CD4-positive, alpha-beta T cell (primary cell): ENCODE measurements at regions not wholly inside any gene's neighbourhood (a gene's known extent, or its start where the extent isn't known, plus 50 kb on each side); places are given as distances from the start of the nearest gene placed in this dataset.
A peak's percentile ranks its signal among the peaks of the same experiment; 100 is the strongest.
"Not testable (repeated sequence)": the region's sequence is repeated elsewhere in the genome, so short reads cannot be mapped to it uniquely, and the experiment has no call there.

Source experiments
- ATAC-seq: fragments of 200-7000 bp; cut with Tn5 transposase; one replicate; pipeline ENCODE4 v1.10.0; 2022; ENCODE audit warnings: mild to moderate bottlenecking; ENCODE audit not compliant: poor library complexity
- CTCF ChIA-PET: fragments of 350-600 bp; sonication (Branson Sonifier 250); formaldehyde crosslinking; loops from one replicate; lab custom pipeline; 2021; ENCODE audit warnings: antibody characterized with exemption, inconsistent platforms; lab: Charles Lee
- POLR2A ChIA-PET: fragments of 350-600 bp; sonication (Branson Sonifier 250); formaldehyde crosslinking; loops from one replicate; lab custom pipeline; 2021; ENCODE audit warnings: antibody characterized with exemption, inconsistent platforms; lab: Charles Lee
- DNase-seq, 14 experiments: peaks; one replicate each; pipeline ENCODE4 v3.0.0-alpha.2; 2013 to 2020; ENCODE audit warnings: mixed read lengths in 2 of 14
- H3K27ac ChIP-seq, 2 donors: one replicate each; pipeline versions ENCODE4 v1.5.1 to v1.7.0; 2013; ENCODE audit warnings: low read length in 2 of 2, low read depth in 1 of 2, mild to moderate bottlenecking in 1 of 2
- H3K27me3 ChIP-seq, 2 experiments: 1 replicate in 1 of 2; 2 replicates in 1 of 2; pipeline versions ENCODE4 v1.6.1 to v1.7.0; 2013; ENCODE audit warnings: low read length in 2 of 2, control low read depth in 1 of 2, mild to moderate bottlenecking in 1 of 2, moderate library complexity in 1 of 2; ENCODE audit not compliant: insufficient read depth in 2 of 2, control insufficient read depth in 1 of 2
- H3K36me3 ChIP-seq: one replicate; pipeline ENCODE4 v1.6.1; 2013; ENCODE audit warnings: low read length, control low read depth; ENCODE audit not compliant: insufficient read depth
- H3K4me1 ChIP-seq: one replicate; pipeline ENCODE4 v1.6.1; 2013; ENCODE audit warnings: low read length, control low read depth; ENCODE audit not compliant: insufficient read depth
- H3K4me3 ChIP-seq: one replicate; pipeline ENCODE4 v1.5.1; 2013; ENCODE audit warnings: mild to moderate bottlenecking, low read length, moderate library complexity
- H3K9me3 ChIP-seq, 2 experiments: 1 replicate in 1 of 2; 2 replicates in 1 of 2; pipeline versions ENCODE4 v1.6.1 to v1.7.0; 2013; ENCODE audit warnings: low read length in 2 of 2, mild to moderate bottlenecking in 2 of 2, control low read depth in 1 of 2, moderate library complexity in 1 of 2; ENCODE audit not compliant: control insufficient read depth in 1 of 2, insufficient read depth in 1 of 2
- H3K27ac Mint-ChIP-seq: one replicate; pipeline ENCODE4 v1.8.0; 2020; ENCODE audit warnings: mixed read lengths
- H3K27me3 Mint-ChIP-seq: one replicate; pipeline ENCODE4 v1.8.0; 2021; ENCODE audit warnings: mixed read lengths
- H3K36me3 Mint-ChIP-seq: one replicate; pipeline ENCODE4 v1.8.0; 2021; ENCODE audit warnings: low read depth, mixed read lengths
- H3K4me1 Mint-ChIP-seq: one replicate; pipeline ENCODE4 v1.8.0; 2021; ENCODE audit warnings: low read depth, mixed read lengths
- H3K4me3 Mint-ChIP-seq: one replicate; pipeline ENCODE4 v1.8.0; 2020; ENCODE audit warnings: mild to moderate bottlenecking, mixed read lengths
- H3K9me3 Mint-ChIP-seq: one replicate; pipeline ENCODE4 v1.8.0; 2020; ENCODE audit warnings: mixed read lengths
- intact Hi-C, 2 experiments: fragments of 100-400 bp; cut with DNase I in 1 of 2; cut with micrococcal nuclease in 1 of 2; formaldehyde crosslinking; loops; one replicate each; pipeline versions ENCODE4 v1.15.1 to v1.9.0; 2023 to 2025; cut with DNase I, micrococcal nuclease

GRCh38 chr11:3516934-3517567, 124.7 kb downstream of the ART5 start:
- H3K4me1 ChIP-seq, result peaks cover 11% of the 10 kb centered on the region
- Mint-ChIP-seq H3K27ac (peak overlapping the region; percentile 52), H3K4me1 (peaks cover 33% of the 10 kb centered on the region)
- H3K36me3 Mint-ChIP-seq, H3K27me3 Mint-ChIP-seq, H3K36me3 ChIP-seq, H3K27me3 ChIP-seq, H3K9me3 ChIP-seq, H3K4me3 ChIP-seq, H3K9me3 Mint-ChIP-seq, H3K4me3 Mint-ChIP-seq, H3K27ac ChIP-seq, DNase-seq, POLR2A ChIA-PET, intact Hi-C loops, CTCF ChIA-PET, ATAC-seq: not testable (repeated sequence)

- H3K9me3 Mint-ChIP-seq, H3K36me3 Mint-ChIP-seq, H3K4me3 Mint-ChIP-seq, POLR2A ChIA-PET, intact Hi-C loops, H3K36me3 ChIP-seq, H3K4me3 ChIP-seq, H3K27ac ChIP-seq, H3K27me3 ChIP-seq, CTCF ChIA-PET, DNase-seq, ATAC-seq, H3K27me3 Mint-ChIP-seq, H3K9me3 ChIP-seq: not testable (repeated sequence)
- peak overlapping the region; percentile 52 for H3K27ac Mint-ChIP-seq
- H3K4me1 Mint-ChIP-seq, result peaks cover 39% of the 10 kb centered on the region
- peaks cover 16% of the 10 kb centered on the region for H3K4me1 ChIP-seq
Measured at GRCh38 chr11:3516345-3516933, 125.4 kb downstream of the ART5 start.

- peak overlapping the region; percentile 68 for H3K4me3 Mint-ChIP-seq
Measured at GRCh38 chr11:3514635-3515424, 127.0 kb downstream of the ART5 start.

GRCh38 chr11:3513311-3513710, 128.5 kb downstream of the ART5 start:
- POLR2A ChIA-PET, result not testable (repeated sequence)

More at GRCh38 chr11:3514635-3515424, 127.0 kb downstream of the ART5 start:
- H3K9me3 ChIP-seq, H3K27ac ChIP-seq, H3K9me3 Mint-ChIP-seq, CTCF ChIA-PET, H3K36me3 Mint-ChIP-seq, H3K36me3 ChIP-seq, H3K27me3 ChIP-seq, H3K4me3 ChIP-seq, ATAC-seq, H3K27me3 Mint-ChIP-seq, DNase-seq, intact Hi-C loops, POLR2A ChIA-PET: not testable (repeated sequence)
- H3K27ac Mint-ChIP-seq, result peak overlapping the region; percentile 90
- peaks cover 51% of the 10 kb centered on the region for H3K4me1 Mint-ChIP-seq
- peaks cover 17% of the 10 kb centered on the region for H3K4me1 ChIP-seq

GRCh38 chr11:3512751-3513150, 129.0 kb downstream of the ART5 start:
- H3K36me3 Mint-ChIP-seq, POLR2A ChIA-PET, H3K9me3 ChIP-seq, ATAC-seq, H3K27me3 ChIP-seq, H3K27me3 Mint-ChIP-seq, H3K36me3 ChIP-seq, H3K9me3 Mint-ChIP-seq, intact Hi-C loops, CTCF ChIA-PET: not testable (repeated sequence)
- Mint-ChIP-seq H3K27ac (peak overlapping the region; percentile 90), H3K4me1 (peaks cover 51% of the 10 kb centered on the region), H3K4me3 (peak overlapping the region; percentile 80)
- Histone ChIP-seq H3K4me1 (peaks cover 17% of the 10 kb centered on the region), H3K27ac (peak overlapping the region; percentile 53 to 88), H3K4me3 (peak overlapping the region; percentile 41)
- DNase-seq, result peak in 4 of 14 experiments; percentile 4 to 28 (median 13)

More at GRCh38 chr11:3513311-3513710, 128.5 kb downstream of the ART5 start:
- Histone ChIP-seq H3K4me3 (peak overlapping the region; percentile 41), H3K27ac (peak overlapping the region in 1 of 2 donors; percentile 88), H3K4me1 (peaks cover 17% of the 10 kb centered on the region)
- DNase-seq, ATAC-seq, H3K9me3 ChIP-seq, H3K36me3 Mint-ChIP-seq, H3K27me3 ChIP-seq, CTCF ChIA-PET, H3K27me3 Mint-ChIP-seq, intact Hi-C loops, H3K9me3 Mint-ChIP-seq, H3K36me3 ChIP-seq: not testable (repeated sequence)
- Mint-ChIP-seq H3K27ac (peak overlapping the region; percentile 90), H3K4me1 (peaks cover 51% of the 10 kb centered on the region), H3K4me3 (peak overlapping the region; percentile 80)

GRCh38 chr11:3512133-3512703, 129.6 kb downstream of the ART5 start:
- H3K27me3 Mint-ChIP-seq, H3K27me3 ChIP-seq, H3K36me3 Mint-ChIP-seq, H3K9me3 ChIP-seq, CTCF ChIA-PET, intact Hi-C loops, H3K36me3 ChIP-seq, POLR2A ChIA-PET, H3K9me3 Mint-ChIP-seq: not testable (repeated sequence)
- peak overlapping the region; percentile 90 for H3K27ac Mint-ChIP-seq
- DNase-seq (peak; percentile 13 to 84 (median 47)), ATAC-seq (peak; percentile 41)
- peak overlapping the region; percentile 80 for H3K4me3 Mint-ChIP-seq
- peaks cover 17% of the 10 kb centered on the region for H3K4me1 ChIP-seq
- peaks cover 51% of the 10 kb centered on the region for H3K4me1 Mint-ChIP-seq
- peak overlapping the region; percentile 53 to 88 for H3K27ac ChIP-seq
- H3K4me3 ChIP-seq, result peak overlapping the region; percentile 41
